K562 (cell line): ENCODE measurements at regions not wholly inside any gene's neighbourhood (a gene's known extent, or its start where the extent isn't known, plus 50 kb on each side); places are given as distances from the start of the nearest gene placed in this dataset.

ENCODE experiments used
- ATAC-seq: fragments of 200-7000 bp; cut with Tn5 transposase; 3 replicates; pipeline ENCODE4 v1.9.1; 2020; ENCODE audit warnings: moderate library complexity
- BruUV-seq: library from RNA; stranded (reverse); fragments of 400-500 nt; replicated peaks from 2 replicates; lab custom pipeline; 2021; lab: Mats Ljungman, UMichigan
- CTCF ChIA-PET: fragments of 300-600 bp; formaldehyde crosslinking; extraction: SDS; loops from one replicate; lab custom pipeline; 2021; ENCODE audit warnings: low intra/inter-chr PET ratio; lab: Yijun Ruan, JAX
- POLR2A ChIA-PET: fragments of 300-600, 350-650 bp; sonication (Branson Sonifier 250); formaldehyde crosslinking; extraction: SDS; loops from one replicate; lab custom pipeline; 2021; ENCODE audit warnings: antibody characterized with exemption, inconsistent platforms; lab: Yijun Ruan, JAX
- DNase-seq, 4 experiments: peaks; one replicate each; pipeline versions ENCODE4 v3.0.0 to v3.0.0-alpha.2; 2011 to 2018; ENCODE audit warnings: low spot score in 3 of 4, mixed read lengths in 3 of 4; ENCODE audit errors: extremely low read depth in 1 of 4
- FAIRE-seq: peaks from 2 replicates; lab custom pipeline; 2011; peaks lifted over from hg19 to GRCh38; lab: Jason Lieb, UNC
- H2AFZ ChIP-seq: 2 replicates; pipeline ENCODE4 v1.6.0; 2011; ENCODE audit warnings: low read depth, low read length, control low read depth, inconsistent platforms
- H3K27ac ChIP-seq: fragments of 200-600 bp; 3 replicates; pipeline ENCODE4 v1.8.0; 2011; ENCODE audit warnings: low read depth, mild to moderate bottlenecking, control low read depth, inconsistent platforms, low read length, moderate library complexity, mixed read lengths; ENCODE audit errors: extremely low read depth
- H3K27me3 ChIP-seq, 2 experiments: fragments of 300-600 bp in 1 of 2; 2 replicates in 1 of 2; 3 replicates in 1 of 2; pipeline versions ENCODE4 v1.6.0 to v1.8.0; 2011; ENCODE audit warnings: inconsistent platforms in 2 of 2, low read length in 2 of 2, mild to moderate bottlenecking in 1 of 2, mixed read lengths in 1 of 2, moderate library complexity in 1 of 2; ENCODE audit not compliant: control insufficient read depth in 2 of 2, insufficient read depth in 2 of 2
- H3K36me3 ChIP-seq: fragments of 300-600 bp; 3 replicates; pipeline ENCODE4 v1.8.0; 2011; ENCODE audit warnings: mild to moderate bottlenecking, low read length, inconsistent platforms; ENCODE audit not compliant: control insufficient read depth, insufficient read depth
- H3K4me1 ChIP-seq, 2 experiments: fragments of 200-600 bp in 1 of 2; replicated peaks in 1 of 2; 2 replicates in 1 of 2; 3 replicates in 1 of 2; pipeline versions ENCODE4 v1.5.1 to v1.8.0; 2011; ENCODE audit warnings: inconsistent platforms in 2 of 2, low read length in 2 of 2, mild to moderate bottlenecking in 1 of 2, mixed read lengths in 1 of 2, moderate library complexity in 1 of 2; ENCODE audit not compliant: control insufficient read depth in 2 of 2, insufficient read depth in 2 of 2
- H3K4me2 ChIP-seq: 2 replicates; pipeline ENCODE4 v1.6.1; 2011; ENCODE audit warnings: low read length, control low read depth, inconsistent platforms, mixed read lengths; ENCODE audit not compliant: insufficient read depth
- H3K4me3 ChIP-seq: fragments of 200-600 bp; sonication (generic), shearing (Covaris generic); 2 replicates; pipeline ENCODE4 v1.5.1; 2016; ENCODE audit warnings: control low read depth, inconsistent platforms
- H3K79me2 ChIP-seq: fragments of 200-600 bp; 3 replicates; pipeline ENCODE4 v1.8.0; 2011; ENCODE audit warnings: low read length, inconsistent platforms; ENCODE audit not compliant: control insufficient read depth, insufficient read depth
- H3K9ac ChIP-seq, 2 experiments: 2 replicates each; pipeline versions ENCODE4 v1.6.0 to v1.6.1; 2011; ENCODE audit warnings: low read depth in 2 of 2, low read length in 2 of 2, control low read depth in 1 of 2, inconsistent platforms in 1 of 2, mild to moderate bottlenecking in 1 of 2, mixed read lengths in 1 of 2; ENCODE audit not compliant: insufficient read depth in 1 of 2
- H3K9me1 ChIP-seq: one replicate; pipeline ENCODE4 v1.6.0; 2011; ENCODE audit warnings: inconsistent platforms, mild to moderate bottlenecking, low read length, moderate library complexity; ENCODE audit not compliant: control insufficient read depth, insufficient read depth
- H3K9me3 ChIP-seq: replicated peaks from 2 replicates; pipeline ENCODE4 v1.5.1; 2011; ENCODE audit warnings: low read depth, low read length, inconsistent platforms; ENCODE audit not compliant: control insufficient read depth, insufficient read depth
- H4K20me1 ChIP-seq: replicated peaks from 2 replicates; pipeline ENCODE4 v1.6.1; 2011; ENCODE audit warnings: low read length, inconsistent platforms, mixed read lengths; ENCODE audit not compliant: control insufficient read depth, insufficient read depth
- ASH1L ChIP-seq: fragments of 450-650 bp; IDR thresholded peaks from 2 replicates; pipeline ENCODE4 v1.6.1; 2018; ENCODE audit warnings: borderline replicate concordance, mild to moderate bottlenecking, low read depth; ENCODE audit not compliant: partially characterized antibody
- ELF1 ChIP-seq: fragments of 200-800 bp; sonication (Bioruptor generic); IDR thresholded peaks from 2 replicates; pipeline ENCODE4 v1.6.1; 2016; ENCODE audit warnings: missing genetic modification characterization, missing compliant biosample characterization
- ETV6 ChIP-seq, 3 experiments: fragments of 150-350 bp in 1 of 3; sonication (generic) in 1 of 3; formaldehyde crosslinking in 1 of 3; IDR thresholded peaks; 2 replicates each; pipeline versions ENCODE4 v1.6.1 to v1.8.0; 2014 to 2022; ENCODE audit warnings: borderline replicate concordance in 2 of 3, low read depth in 2 of 3, antibody characterized with exemption in 1 of 3, low read length in 1 of 3, mild to moderate bottlenecking in 1 of 3, missing genetic modification reagents in 1 of 3
- SLC30A9 ChIP-seq: fragments of 250-450 bp; sonication (Bioruptor Pico); IDR thresholded peaks from 2 replicates; pipeline ENCODE4 v1.8.0; 2022; ENCODE audit warnings: mild to moderate bottlenecking, moderate library complexity
- ZNF24 ChIP-seq: fragments of 450-650 bp; IDR thresholded peaks from 2 replicates; pipeline ENCODE4 v1.6.1; 2016
- WGBS: fragments of 100-300 bp; shearing (Covaris generic); methylation state at CpG from one replicate; pipeline ENCODE4 v1.1.6; 2016; ENCODE audit warnings: low coverage, mixed read lengths; ENCODE audit not compliant: insufficient coverage; ENCODE audit errors: missing lambda C conversion rate; 5-methylcytosine and 5-hydroxymethylcytosine counted together
- in situ Hi-C: fragments of 300-500 bp; cut with MboI; formaldehyde crosslinking; loops from 4 replicates; pipeline ENCODE4 v1.15.0; 2018; ENCODE audit warnings: inconsistent platforms, mixed read lengths
- intact Hi-C: fragments of 100-400 bp; cut with micrococcal nuclease; formaldehyde crosslinking; loops from 2 replicates; pipeline ENCODE4 v1.14.2; 2022
- TF ChIP-seq, protein P1 (sequence below): fragments of 250-450 bp; sonication (Bioruptor Pico); IDR thresholded peaks from 2 replicates; pipeline ENCODE4 v1.8.0; 2021; ENCODE audit warnings: moderate library complexity, mild to moderate bottlenecking, inconsistent platforms

GRCh38 chr12:116389326-116389725 is 111.8 kb upstream of the MED13L start:
- FAIRE-seq (no peak), ATAC-seq (no peak), DNase-seq (no peak)
- no peaks in the 10 kb centered on the region for H3K27me3 ChIP-seq
- H3K79me2 ChIP-seq: no peaks in the 10 kb centered on the region
- H3K4me1 ChIP-seq: peaks cover 24 to 30% of the 10 kb centered on the region in 2 experiments
- POLR2A ChIA-PET: no interaction called here
- no peak overlapping the region for H3K4me3 ChIP-seq
- H4K20me1 ChIP-seq: no peaks in the 10 kb centered on the region
- no peak overlapping the region for H3K4me2 ChIP-seq
- 79% methylated on average over 5 of the region's 6 CpGs for WGBS
- no peaks in the 10 kb centered on the region for H3K9me1 ChIP-seq
- in situ Hi-C loops: no loop called here
- H3K36me3 ChIP-seq: no peaks in the 10 kb centered on the region
- no peak for TF ChIP-seq ASH1L
- TF ChIP-seq, protein P1, sequence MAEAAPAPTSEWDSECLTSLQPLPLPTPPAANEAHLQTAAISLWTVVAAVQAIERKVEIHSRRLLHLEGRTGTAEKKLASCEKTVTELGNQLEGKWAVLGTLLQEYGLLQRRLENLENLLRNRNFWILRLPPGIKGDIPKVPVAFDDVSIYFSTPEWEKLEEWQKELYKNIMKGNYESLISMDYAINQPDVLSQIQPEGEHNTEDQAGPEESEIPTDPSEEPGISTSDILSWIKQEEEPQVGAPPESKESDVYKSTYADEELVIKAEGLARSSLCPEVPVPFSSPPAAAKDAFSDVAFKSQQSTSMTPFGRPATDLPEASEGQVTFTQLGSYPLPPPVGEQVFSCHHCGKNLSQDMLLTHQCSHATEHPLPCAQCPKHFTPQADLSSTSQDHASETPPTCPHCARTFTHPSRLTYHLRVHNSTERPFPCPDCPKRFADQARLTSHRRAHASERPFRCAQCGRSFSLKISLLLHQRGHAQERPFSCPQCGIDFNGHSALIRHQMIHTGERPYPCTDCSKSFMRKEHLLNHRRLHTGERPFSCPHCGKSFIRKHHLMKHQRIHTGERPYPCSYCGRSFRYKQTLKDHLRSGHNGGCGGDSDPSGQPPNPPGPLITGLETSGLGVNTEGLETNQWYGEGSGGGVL (CRISPR knock-in tag): no peak
- H2AFZ ChIP-seq: peak overlapping the region; percentile 22
- H3K27ac ChIP-seq: no peak overlapping the region
- no TSS peak for BruUV-seq
- CTCF ChIA-PET: no interaction called here
- H3K9ac ChIP-seq: no peak overlapping the region
- peaks cover 8% of the 10 kb centered on the region; the same call in 1 of the 2 replicates for H3K9me3 ChIP-seq
- intact Hi-C loops: no loop called here

- H4K20me1 ChIP-seq: no peaks in the 10 kb centered on the region
- H3K79me2 ChIP-seq: no peaks in the 10 kb centered on the region
- ATAC-seq: no peak
- DNase-seq: no peak
- no peaks in the 10 kb centered on the region for H3K9me1 ChIP-seq
- TF ChIP-seq SLC30A9 (CRISPR knock-in tag) (no peak), ELF1 (tag) (no peak), ETV6 (IDR thresholded peaks at IDR 0.05; ENCODE audit: borderline replicate concordance in 1 of 2, low read depth in 2 of 2, low read length in 1 of 2) (no peak), ETV6 (CRISPR knock-in tag; IDR thresholded peaks at IDR 0.05; ENCODE audit: borderline replicate concordance) (no peak), ZNF24 (peak; percentile 85)
- H3K9ac ChIP-seq: no peak overlapping the region
- POLR2A ChIA-PET: interaction anchor here (0.6 kb wide), 1 partner anchor 43 kb away, joined by 4 read pairs; no protein-coding TSS in a partner anchor
- H3K36me3 ChIP-seq: no peaks in the 10 kb centered on the region
- BruUV-seq: no TSS peak
- in situ Hi-C loops (no loop called here), intact Hi-C loops (no loop called here)
- WGBS: 76% methylated on average over 5 of the region's 5 CpGs
- no peak overlapping the region for H2AFZ ChIP-seq
- peaks cover 17 to 23% of the 10 kb centered on the region in 2 experiments for H3K4me1 ChIP-seq
- H3K9me3 ChIP-seq: peaks cover 8% of the 10 kb centered on the region; the same call in 1 of the 2 replicates
- CTCF ChIA-PET: no interaction called here
- no peak overlapping the region for H3K27ac ChIP-seq
- H3K27me3 ChIP-seq: no peaks in the 10 kb centered on the region
- no peak overlapping the region for H3K4me3 ChIP-seq
- no peak for FAIRE-seq
- H3K4me2 ChIP-seq: no peak overlapping the region
Measured at GRCh38 chr12:116389990-116390389, 112.5 kb upstream of the MED13L start.
